ENCODE measurements at regions not wholly inside any gene's neighbourhood (a gene's known extent, or its start where the extent isn't known, plus 50 kb on each side); places are given as distances from the start of the nearest gene placed in this dataset.

DNA sequence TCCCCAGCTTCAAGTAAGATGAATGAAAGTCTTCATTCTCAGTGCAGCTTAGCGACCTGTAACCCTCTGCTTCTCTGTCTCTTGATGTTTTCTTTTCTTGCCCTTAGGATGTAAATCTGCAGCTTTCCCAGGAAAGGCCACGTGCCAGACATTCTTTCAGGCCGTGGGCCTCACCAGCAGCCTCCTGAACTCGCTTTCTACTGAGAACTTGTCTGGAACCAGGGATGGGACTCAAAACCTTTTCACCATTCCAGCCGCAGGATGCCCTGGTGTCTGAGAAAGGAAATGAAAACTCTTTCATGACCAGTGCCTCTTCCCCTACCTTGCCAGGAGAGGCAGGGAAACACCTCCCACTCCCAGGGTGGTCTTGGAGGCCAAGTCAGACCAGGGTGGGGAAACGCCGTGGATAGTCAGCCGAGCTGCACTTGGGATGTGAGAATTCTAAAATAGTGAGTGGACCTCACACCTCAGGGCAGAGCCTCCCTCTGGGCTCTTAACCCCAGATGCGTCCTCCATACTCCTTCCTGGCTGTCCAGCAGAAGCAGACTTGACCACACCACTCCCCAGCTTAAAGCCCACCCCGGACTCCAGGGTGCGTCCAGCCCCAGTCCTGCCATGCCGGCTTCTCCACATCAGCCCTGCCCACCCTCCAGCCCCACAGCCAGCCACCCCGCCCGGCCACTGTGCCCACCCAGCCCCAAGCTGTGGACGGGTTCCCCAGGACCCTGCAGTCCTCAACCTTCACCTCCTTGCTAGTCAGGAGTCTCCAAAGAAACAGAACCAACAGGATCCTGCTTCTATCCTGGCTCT, 115.5 kb downstream of the TWIST2 start:
- intact Hi-C loops (cut with DNase I) = no loop called here
- DNase-seq = peak in 2 of 42 donors; percentile 9 to 27

DNA sequence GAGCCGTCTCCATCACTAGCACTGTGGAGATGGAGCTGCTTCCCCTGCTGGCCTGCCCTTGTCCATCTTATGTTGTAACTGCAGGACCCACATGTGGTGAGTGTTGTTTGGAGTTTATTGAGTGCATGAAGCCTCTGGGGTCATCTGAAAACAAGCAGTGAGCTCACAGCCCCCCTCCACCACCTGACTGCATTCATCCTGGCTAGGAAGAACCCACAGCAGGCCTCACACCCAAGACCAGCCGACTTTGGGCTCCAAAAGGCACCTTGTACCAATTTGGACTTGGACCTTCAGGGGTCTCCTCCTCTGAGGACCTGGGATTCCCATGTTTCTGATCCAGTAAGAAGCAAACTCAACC, 116.1 kb downstream of the TWIST2 start:
- peak in 3 of 42 donors; percentile 4 to 16 (median 10) for DNase-seq
- intact Hi-C loops (cut with DNase I) = no loop called here

GRCh38 chr2:238964544-238965067, 116.7 kb downstream of the TWIST2 start:
- intact Hi-C loops (cut with DNase I) = no loop called here

DNA sequence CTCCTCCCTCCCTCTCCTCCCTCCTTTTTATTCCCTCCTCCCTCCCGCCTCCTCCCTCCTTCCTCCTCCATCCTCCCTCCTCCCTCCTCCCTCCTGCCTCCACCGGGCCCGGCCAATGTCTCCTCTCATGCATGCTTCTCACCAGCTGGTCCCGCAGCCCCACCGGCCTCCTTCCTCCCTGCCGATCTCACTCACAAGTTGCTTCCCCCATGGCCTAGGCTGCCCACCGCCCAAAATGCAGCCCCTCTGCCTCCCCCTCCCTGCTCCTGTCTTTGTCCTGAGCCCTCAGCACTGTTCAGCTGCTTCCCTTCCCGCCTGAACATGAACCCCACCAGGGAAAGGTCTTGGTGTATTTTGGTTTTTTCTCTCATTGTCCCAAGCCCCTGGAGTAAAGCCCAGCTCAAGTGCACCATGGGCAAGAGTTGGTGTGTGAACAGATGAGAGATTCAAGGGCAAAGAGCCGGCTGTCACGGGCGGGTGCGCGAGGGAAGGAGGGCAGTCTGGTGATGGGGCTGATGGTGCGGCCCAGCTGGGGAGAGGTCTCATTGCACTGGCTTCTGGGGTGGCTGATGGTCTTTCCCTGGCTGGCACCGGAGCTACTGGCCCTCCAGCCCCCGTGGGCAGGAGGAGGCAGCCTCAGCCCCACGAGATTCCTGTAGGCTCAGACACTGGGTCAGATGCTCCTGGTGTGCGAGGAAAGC, 117.6 kb downstream of the TWIST2 start:
- peak in 3 of 42 donors; percentile 8 to 27 (median 12) for DNase-seq
- intact Hi-C loops (cut with DNase I) = no loop called here

More at GRCh38 chr2:238964544-238965067, 116.7 kb downstream of the TWIST2 start:
- peak in 2 of 42 donors; percentile 6 to 24 for DNase-seq

GRCh38 chr2:238966072-238966937, 118.4 kb downstream of the TWIST2 start:
- DNase-seq = peak in 5 of 42 donors; percentile 7 to 32 (median 13)
- intact Hi-C loops (cut with DNase I) = no loop called here

DNA sequence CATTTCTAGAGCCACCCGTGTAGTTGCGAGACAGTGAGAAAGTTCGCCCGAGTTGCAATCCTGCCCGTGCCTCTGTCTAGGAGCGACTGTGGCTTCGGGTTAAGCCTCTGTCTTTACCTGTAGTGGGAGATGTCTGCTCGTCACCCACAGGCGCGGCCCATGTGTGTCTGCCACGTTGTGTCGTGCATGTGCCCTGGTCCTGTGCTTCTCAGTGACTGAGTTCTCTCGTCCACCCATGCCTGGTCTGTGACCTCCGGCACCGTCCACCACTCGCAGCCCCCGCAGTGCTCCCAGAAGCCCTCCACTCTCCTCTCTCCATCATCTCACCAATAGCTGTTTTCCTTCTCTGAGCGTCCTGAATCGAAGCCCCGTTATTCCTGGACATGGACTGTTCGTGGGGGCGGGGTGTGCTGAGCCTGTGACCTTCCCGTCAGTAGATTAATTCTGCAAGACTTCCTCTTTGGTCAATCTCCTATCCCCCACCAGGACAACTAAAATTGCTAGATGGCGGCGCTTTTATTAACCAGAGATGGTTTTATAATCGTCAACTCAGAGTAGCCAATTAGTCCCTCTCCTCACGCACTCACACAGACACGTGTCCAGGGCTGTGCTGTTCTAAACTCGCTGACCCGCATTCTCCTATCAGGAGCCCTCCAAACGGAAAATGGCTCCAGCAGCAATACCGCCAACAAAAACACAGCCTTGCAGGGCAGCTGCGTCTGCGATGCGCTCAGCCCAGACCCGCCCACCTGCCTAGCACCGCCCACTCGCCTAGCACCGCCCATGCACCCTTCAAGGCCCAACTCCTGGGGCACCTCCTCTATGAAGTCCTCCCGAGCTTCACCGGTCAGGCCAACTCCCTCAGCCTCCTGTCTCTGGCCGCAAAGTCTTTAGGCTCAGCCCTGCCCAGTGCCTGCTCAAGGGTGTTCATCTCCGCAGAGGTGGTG, 119.4 kb downstream of the TWIST2 start:
- intact Hi-C loops (cut with DNase I) = no loop called here
- peak in 5 of 42 donors; percentile 8 to 35 (median 15) for DNase-seq

DNA sequence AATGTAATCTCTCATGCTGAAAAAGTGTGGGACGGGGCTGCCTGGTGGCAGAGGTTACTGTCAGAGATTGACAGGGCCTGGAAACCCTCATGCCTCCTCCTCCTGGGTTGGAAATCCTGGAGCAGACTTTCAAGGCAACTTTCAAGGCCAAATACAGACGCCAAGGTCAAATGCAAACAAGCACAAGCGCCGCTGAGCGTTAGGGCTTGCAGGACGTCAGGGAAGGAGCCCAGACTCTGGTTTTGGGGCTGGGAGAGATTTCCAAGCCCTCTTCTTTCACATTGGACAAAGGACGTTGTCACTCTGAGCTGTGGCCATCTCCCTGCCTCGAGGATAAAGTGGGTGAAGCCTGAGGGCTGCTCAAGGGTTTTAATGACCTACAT, 120.1 kb downstream of the TWIST2 start:
- intact Hi-C loops (cut with DNase I) = no loop called here
- peak in 2 of 42 donors; percentile 25 to 28 for DNase-seq

DNA sequence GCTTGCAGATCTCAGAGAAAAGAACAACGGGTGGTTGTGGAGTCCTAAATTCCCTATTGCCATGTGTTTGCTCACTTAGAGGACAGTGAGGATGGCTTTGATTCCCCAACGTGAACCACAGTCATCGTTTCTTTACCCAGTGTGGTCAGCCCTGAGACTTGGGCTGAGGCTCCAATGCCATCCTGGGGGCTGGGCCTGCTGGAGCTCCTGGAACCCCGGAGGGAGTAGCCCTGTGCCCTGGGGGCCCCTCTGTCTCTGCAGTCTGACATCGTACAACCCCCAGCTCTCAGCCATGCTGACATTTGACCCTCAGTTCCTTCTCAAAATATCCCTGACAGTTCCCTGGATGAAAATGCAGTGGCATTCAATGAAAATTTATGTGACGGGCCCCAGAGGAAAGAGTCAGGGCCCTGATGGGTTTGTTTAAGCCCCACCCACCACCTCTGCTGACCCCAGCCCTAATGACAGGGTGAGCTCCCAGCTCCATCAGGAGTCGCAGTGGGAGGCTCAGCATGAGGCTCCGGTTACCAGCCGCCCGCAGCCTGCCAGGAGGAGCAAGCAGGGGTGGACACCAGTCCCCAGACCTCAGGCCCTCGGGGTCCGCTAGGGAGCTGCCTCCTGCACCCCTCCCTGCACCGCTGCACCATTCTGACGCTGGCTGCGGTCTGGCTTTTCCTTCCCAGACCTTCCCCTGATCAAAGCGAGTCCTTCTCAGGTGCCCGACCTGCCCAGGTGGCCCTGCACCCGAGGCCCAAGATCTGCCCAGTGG, 120.9 kb downstream of the TWIST2 start:
- intact Hi-C loops (cut with DNase I) = no loop called here
- peak in 2 of 42 donors; percentile 10 to 32 for DNase-seq

- intact Hi-C loops (cut with DNase I) = no loop called here
- peak in 3 of 42 donors; percentile 7 to 24 (median 10) for DNase-seq
Measured at GRCh38 chr2:238969857-238970256, 122.0 kb downstream of the TWIST2 start.

- intact Hi-C loops (cut with DNase I) = no loop called here
- peak in 41 of 42 donors; percentile 21 to 83 (median 58) for DNase-seq
Measured at GRCh38 chr2:238970553-238971081, 122.7 kb downstream of the TWIST2 start.

DNA sequence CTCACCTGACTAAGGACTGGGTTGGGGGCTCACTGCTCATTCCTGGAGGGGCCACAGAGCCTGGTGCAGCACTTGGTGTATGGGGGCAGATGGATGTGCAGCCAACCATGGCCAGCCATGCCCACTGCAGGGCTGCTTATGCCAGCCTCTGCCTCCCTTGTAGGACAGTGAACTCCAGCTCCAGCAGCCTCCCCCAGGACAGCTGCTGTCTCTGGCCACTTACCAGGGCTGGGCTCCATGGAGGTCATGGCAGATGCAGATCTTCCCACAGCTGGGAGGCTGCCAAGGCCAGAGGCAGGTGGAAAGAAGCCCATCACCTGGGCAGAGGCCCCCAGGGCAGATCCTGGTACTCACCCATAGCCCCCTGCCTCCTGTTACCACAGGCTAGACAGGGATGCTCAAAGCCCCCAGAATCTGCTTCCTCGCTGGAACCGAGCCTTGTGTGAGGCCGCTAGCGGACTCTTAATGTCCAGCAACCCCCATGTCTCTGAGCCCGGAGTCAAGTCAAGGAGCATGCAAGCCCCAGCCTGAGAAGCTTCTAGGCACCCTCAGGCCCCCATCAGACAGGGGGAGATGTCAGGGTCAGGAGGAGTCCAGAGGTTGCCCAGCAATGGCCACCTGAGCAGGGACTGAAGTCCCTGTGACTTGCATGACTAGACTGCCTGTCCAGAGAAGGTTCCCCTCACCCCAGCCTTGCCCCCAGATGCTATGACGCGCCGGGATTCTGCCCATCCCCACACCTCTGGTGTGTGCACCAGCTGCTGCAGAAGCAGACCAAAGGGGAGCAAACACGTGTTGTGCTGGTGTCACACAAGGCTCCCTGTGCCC, 123.6 kb downstream of the TWIST2 start:
- peak in 4 of 42 donors; percentile 9 to 36 (median 22) for DNase-seq
- intact Hi-C loops (cut with DNase I) = no loop called here

GRCh38 chr2:238972146-238972445, 124.2 kb downstream of the TWIST2 start:
- intact Hi-C loops (cut with DNase I) = no loop called here
- peak in 3 of 42 donors; percentile 9 to 30 (median 10) for DNase-seq

GRCh38 chr2:238973038-238973739, 125.3 kb downstream of the TWIST2 start:
- intact Hi-C loops (cut with DNase I) = no loop called here
- DNase-seq = peak in 2 of 42 donors; percentile 9 to 39

DNA sequence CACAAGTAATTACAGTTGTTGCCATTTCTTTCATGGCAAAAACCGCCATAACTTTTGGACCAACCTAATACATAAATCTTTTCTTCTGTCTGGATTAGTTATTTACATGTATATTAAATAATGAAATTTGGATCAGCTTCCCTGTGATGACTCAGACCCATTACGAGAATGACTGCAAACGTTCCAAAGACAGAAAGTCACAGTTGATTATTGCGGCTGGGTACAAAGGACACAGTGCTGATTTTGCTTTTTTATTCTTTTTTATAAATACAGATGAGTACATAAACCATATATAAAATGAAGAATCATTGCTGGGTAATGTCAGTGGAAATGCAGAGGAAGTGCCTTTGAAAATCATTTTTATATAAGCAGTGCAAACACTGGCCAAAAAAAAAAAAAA, 126.2 kb downstream of the TWIST2 start:
- intact Hi-C loops (cut with DNase I) = no loop called here
- no peak for DNase-seq

- peak in 38 of 42 donors; percentile 26 to 88 (median 64) for DNase-seq
- intact Hi-C loops (cut with DNase I) = no loop called here
Measured at GRCh38 chr2:238974501-238975166, 126.7 kb downstream of the TWIST2 start.

Data from head of caudate nucleus (tissue), 42 donors.